GM18907 (cell line): ENCODE measurements at regions not wholly inside any gene's neighbourhood (a gene's known extent, or its start where the extent isn't known, plus 50 kb on each side); places are given as distances from the start of the nearest gene placed in this dataset.
A peak's percentile ranks its signal among the peaks of the same experiment; 100 is the strongest.
"Not testable (repeated sequence)": the region's sequence is repeated elsewhere in the genome, so short reads cannot be mapped to it uniquely, and the experiment has no call there.

Experiments used
- ATAC-seq: cut with Tn5 transposase; IDR thresholded peaks from one replicate; pipeline ENCODE4 v1.9.1; 2021; ENCODE audit warnings: mild to moderate bottlenecking, moderate library complexity; ENCODE audit not compliant: unreplicated experiment

- ATAC-seq: no peak
Measured at GRCh38 chr6:116982401-116982800, 105.4 kb downstream of the RFX6 start.

GRCh38 chr6:116983375-116983774 is 106.3 kb downstream of the RFX6 start:
- no peak for ATAC-seq

GRCh38 chr6:116986819-116987218 is 109.8 kb downstream of the RFX6 start:
- no peak for ATAC-seq

- ATAC-seq: no peak
Measured at GRCh38 chr6:116990679-116991078, 113.6 kb downstream of the RFX6 start.

GRCh38 chr6:116992546-116992945 is 115.5 kb downstream of the RFX6 start:
- no peak for ATAC-seq

GRCh38 chr6:116994447-116994846 is 117.4 kb downstream of the RFX6 start:
- ATAC-seq: no peak

- ATAC-seq: no peak
Measured at GRCh38 chr6:116996842-116997241, 119.8 kb downstream of the RFX6 start.

- ATAC-seq: no peak
Measured at GRCh38 chr6:116997496-116997895, 120.5 kb downstream of the RFX6 start.

- ATAC-seq: no peak
Measured at GRCh38 chr6:117007659-117008058, 130.6 kb downstream of the RFX6 start.

- peak; percentile 60 for ATAC-seq
Measured at GRCh38 chr6:117008618-117009017, 131.6 kb downstream of the RFX6 start.

- ATAC-seq: not testable (repeated sequence)
Measured at GRCh38 chr6:117014641-117015473, 137.8 kb downstream of the RFX6 start.

- not testable (repeated sequence) for ATAC-seq
Measured at GRCh38 chr6:117015474-117015804, 138.4 kb downstream of the RFX6 start.

- ATAC-seq: no peak
Measured at GRCh38 chr6:117018771-117019170, 141.7 kb downstream of the RFX6 start.

GRCh38 chr6:117022774-117023173 is 145.7 kb downstream of the RFX6 start:
- no peak for ATAC-seq

GRCh38 chr6:117025310-117025709 is 148.3 kb downstream of the RFX6 start:
- ATAC-seq: no peak

GRCh38 chr6:117028256-117028655 is 151.2 kb downstream of the RFX6 start:
- ATAC-seq: no peak

GRCh38 chr6:117034547-117034946 is 157.5 kb downstream of the RFX6 start:
- ATAC-seq: no peak

- ATAC-seq: no peak
Measured at GRCh38 chr6:117034971-117035370, 157.9 kb downstream of the RFX6 start.

- ATAC-seq: no peak
Measured at GRCh38 chr6:117050301-117050700, 173.3 kb downstream of the RFX6 start.

GRCh38 chr6:117072134-117072533 is 193.2 kb upstream of the VGLL2 start:
- no peak for ATAC-seq

- ATAC-seq: no peak
Measured at GRCh38 chr6:117072781-117073180, 192.6 kb upstream of the VGLL2 start.

GRCh38 chr6:117074672-117075071 is 190.7 kb upstream of the VGLL2 start:
- no peak for ATAC-seq

- ATAC-seq: no peak
Measured at GRCh38 chr6:117075218-117075617, 190.1 kb upstream of the VGLL2 start.
